ENCODE measurements at regions not wholly inside any gene's neighbourhood (a gene's known extent, or its start where the extent isn't known, plus 50 kb on each side); places are given as distances from the start of the nearest gene placed in this dataset.

DNA sequence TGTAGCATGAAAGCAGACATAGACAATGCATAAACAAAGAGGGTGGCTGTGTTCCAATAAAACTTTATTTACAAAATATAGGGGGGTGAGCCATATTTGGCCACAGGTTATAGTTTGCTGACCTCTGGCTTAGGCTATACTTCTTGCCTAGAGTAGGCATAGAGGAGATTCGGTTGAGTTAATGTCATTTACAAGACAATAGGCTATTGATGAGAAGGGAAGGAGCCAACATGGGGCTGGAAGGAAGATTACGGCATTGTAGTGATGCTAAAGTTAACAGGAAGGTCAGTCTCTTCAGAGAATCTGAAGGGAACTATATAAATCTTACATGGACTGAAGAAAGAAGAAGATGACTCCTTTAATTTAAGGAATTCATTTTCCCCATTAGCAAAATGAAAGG is 463.5 kb downstream of the HTR7 start:
- TF ChIP-seq NFYB (CRISPR knock-in tag; IDR thresholded peaks at IDR 0.05) (no peak), MAX (IDR thresholded peaks at IDR 0.05) (no peak), EZH2 (conservative IDR thresholded peaks at IDR 0.05; ENCODE audit: low read depth, low read length) (no peak), ZNF530 (CRISPR knock-in tag; IDR thresholded peaks at IDR 0.05; ENCODE audit: low read depth) (no peak), KLF13 (CRISPR knock-in tag; IDR thresholded peaks at IDR 0.05) (no peak), NFE2L2 (IDR thresholded peaks at IDR 0.05; ENCODE audit: low read length) (no peak), ZNF326 (CRISPR knock-in tag; IDR thresholded peaks at IDR 0.05; ENCODE audit: borderline replicate concordance) (no peak), POLR2A (IDR thresholded peaks at IDR 0.05; ENCODE audit: insufficient read depth in 1 of 2, low read depth in 2 of 2, low read length in 2 of 2) (no peak), RELA (CRISPR knock-in tag; IDR thresholded peaks at IDR 0.05) (no peak), FOXA3 (CRISPR knock-in tag; IDR thresholded peaks at IDR 0.05) (no peak), CTCF (CRISPR knock-in tag; IDR thresholded peaks at IDR 0.05) (no peak), RAD51 (IDR thresholded peaks at IDR 0.05; ENCODE audit: borderline replicate concordance) (no peak)
- TF ChIP-seq, protein P1, sequence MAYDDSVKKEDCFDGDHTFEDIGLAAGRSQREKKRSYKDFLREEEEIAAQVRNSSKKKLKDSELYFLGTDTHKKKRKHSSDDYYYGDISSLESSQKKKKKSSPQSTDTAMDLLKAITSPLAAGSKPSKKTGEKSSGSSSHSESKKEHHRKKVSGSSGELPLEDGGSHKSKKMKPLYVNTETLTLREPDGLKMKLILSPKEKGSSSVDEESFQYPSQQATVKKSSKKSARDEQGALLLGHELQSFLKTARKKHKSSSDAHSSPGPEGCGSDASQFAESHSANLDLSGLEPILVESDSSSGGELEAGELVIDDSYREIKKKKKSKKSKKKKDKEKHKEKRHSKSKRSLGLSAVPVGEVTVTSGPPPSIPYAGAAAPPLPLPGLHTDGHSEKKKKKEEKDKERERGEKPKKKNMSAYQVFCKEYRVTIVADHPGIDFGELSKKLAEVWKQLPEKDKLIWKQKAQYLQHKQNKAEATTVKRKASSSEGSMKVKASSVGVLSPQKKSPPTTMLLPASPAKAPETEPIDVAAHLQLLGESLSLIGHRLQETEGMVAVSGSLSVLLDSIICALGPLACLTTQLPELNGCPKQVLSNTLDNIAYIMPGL (CRISPR knock-in tag; IDR thresholded peaks at IDR 0.05; ENCODE audit: borderline replicate concordance in 1 of 2, low read depth in 1 of 2): no peak
- TF ChIP-seq, protein P2, sequence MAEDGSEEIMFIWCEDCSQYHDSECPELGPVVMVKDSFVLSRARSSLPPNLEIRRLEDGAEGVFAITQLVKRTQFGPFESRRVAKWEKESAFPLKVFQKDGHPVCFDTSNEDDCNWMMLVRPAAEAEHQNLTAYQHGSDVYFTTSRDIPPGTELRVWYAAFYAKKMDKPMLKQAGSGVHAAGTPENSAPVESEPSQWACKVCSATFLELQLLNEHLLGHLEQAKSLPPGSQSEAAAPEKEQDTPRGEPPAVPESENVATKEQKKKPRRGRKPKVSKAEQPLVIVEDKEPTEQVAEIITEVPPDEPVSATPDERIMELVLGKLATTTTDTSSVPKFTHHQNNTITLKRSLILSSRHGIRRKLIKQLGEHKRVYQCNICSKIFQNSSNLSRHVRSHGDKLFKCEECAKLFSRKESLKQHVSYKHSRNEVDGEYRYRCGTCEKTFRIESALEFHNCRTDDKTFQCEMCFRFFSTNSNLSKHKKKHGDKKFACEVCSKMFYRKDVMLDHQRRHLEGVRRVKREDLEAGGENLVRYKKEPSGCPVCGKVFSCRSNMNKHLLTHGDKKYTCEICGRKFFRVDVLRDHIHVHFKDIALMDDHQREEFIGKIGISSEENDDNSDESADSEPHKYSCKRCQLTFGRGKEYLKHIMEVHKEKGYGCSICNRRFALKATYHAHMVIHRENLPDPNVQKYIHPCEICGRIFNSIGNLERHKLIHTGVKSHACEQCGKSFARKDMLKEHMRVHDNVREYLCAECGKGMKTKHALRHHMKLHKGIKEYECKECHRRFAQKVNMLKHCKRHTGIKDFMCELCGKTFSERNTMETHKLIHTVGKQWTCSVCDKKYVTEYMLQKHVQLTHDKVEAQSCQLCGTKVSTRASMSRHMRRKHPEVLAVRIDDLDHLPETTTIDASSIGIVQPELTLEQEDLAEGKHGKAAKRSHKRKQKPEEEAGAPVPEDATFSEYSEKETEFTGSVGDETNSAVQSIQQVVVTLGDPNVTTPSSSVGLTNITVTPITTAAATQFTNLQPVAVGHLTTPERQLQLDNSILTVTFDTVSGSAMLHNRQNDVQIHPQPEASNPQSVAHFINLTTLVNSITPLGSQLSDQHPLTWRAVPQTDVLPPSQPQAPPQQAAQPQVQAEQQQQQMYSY (CRISPR knock-in tag; IDR thresholded peaks at IDR 0.05): no peak

Measured in HepG2 (cell line).